ENCODE measurements at regions not wholly inside any gene's neighbourhood (a gene's known extent, or its start where the extent isn't known, plus 50 kb on each side); places are given as distances from the start of the nearest gene placed in this dataset.

- Histone ChIP-seq H3K27ac (no peak overlapping the region), H3K4me1 (ENCODE audit: control insufficient read depth in 1 of 2, low read depth in 2 of 2) (no peaks in the 10 kb centered on the region), H3K4me3 (no peak overlapping the region), H3K36me3 (no peaks in the 10 kb centered on the region), H3K9me3 (no peaks in the 10 kb centered on the region), H3K27me3 (replicated peaks; ENCODE audit: insufficient read depth) (no peaks in the 10 kb centered on the region)
- no peak for DNase-seq (ENCODE audit: low spot score)
- no peak for ATAC-seq (ENCODE audit: insufficient number of reproducible peaks, low FRiP score, low read depth)
- TF ChIP-seq CTCF (IDR thresholded peaks at IDR 0.05): no peak
Measured at GRCh38 chr13:59345311-59345710, 818.4 kb downstream of the DIAPH3 start.

- no peak overlapping the region for H3K27ac ChIP-seq
- H3K4me1 ChIP-seq (ENCODE audit: control insufficient read depth in 1 of 2, low read depth in 2 of 2): no peaks in the 10 kb centered on the region
- no peak for ATAC-seq (ENCODE audit: insufficient number of reproducible peaks, low FRiP score, low read depth)
Measured at GRCh38 chr13:59346999-59347723, 816.6 kb downstream of the DIAPH3 start.

GRCh38 chr13:59348617-59349016 is 815.1 kb downstream of the DIAPH3 start:
- Histone ChIP-seq H3K27ac (no peak overlapping the region), H3K9me3 (no peaks in the 10 kb centered on the region), H3K36me3 (no peaks in the 10 kb centered on the region), H3K4me1 (ENCODE audit: control insufficient read depth in 1 of 2, low read depth in 2 of 2) (no peaks in the 10 kb centered on the region), H3K4me3 (no peak overlapping the region), H3K27me3 (replicated peaks; ENCODE audit: insufficient read depth) (no peaks in the 10 kb centered on the region)
- ATAC-seq (ENCODE audit: insufficient number of reproducible peaks, low FRiP score, low read depth): no peak
- TF ChIP-seq CTCF (IDR thresholded peaks at IDR 0.05): no peak
- no peak for DNase-seq (ENCODE audit: low spot score)

More at GRCh38 chr13:59346999-59347723, 816.6 kb downstream of the DIAPH3 start:
- no peak overlapping the region for H3K4me3 ChIP-seq
- no peaks in the 10 kb centered on the region for H3K36me3 ChIP-seq
- H3K27me3 ChIP-seq (replicated peaks; ENCODE audit: insufficient read depth): no peaks in the 10 kb centered on the region
- no peak for DNase-seq (ENCODE audit: low spot score)
- no peak for TF ChIP-seq CTCF (IDR thresholded peaks at IDR 0.05)
- H3K9me3 ChIP-seq: no peaks in the 10 kb centered on the region

- no peaks in the 10 kb centered on the region for H3K36me3 ChIP-seq
- no peaks in the 10 kb centered on the region for H3K9me3 ChIP-seq
- no peak overlapping the region for H3K27ac ChIP-seq
- no peak for ATAC-seq (ENCODE audit: insufficient number of reproducible peaks, low FRiP score, low read depth)
- no peak for TF ChIP-seq CTCF (IDR thresholded peaks at IDR 0.05)
- no peak overlapping the region for H3K4me3 ChIP-seq
- no peaks in the 10 kb centered on the region for H3K27me3 ChIP-seq (replicated peaks; ENCODE audit: insufficient read depth)
- H3K4me1 ChIP-seq (ENCODE audit: control insufficient read depth in 1 of 2, low read depth in 2 of 2): no peaks in the 10 kb centered on the region
- no peak for DNase-seq (ENCODE audit: low spot score)
Measured at GRCh38 chr13:59352600-59352999, 811.1 kb downstream of the DIAPH3 start.

- no peak for DNase-seq (ENCODE audit: low spot score)
- TF ChIP-seq CTCF (IDR thresholded peaks at IDR 0.05): no peak
- Histone ChIP-seq H3K27me3 (replicated peaks; ENCODE audit: insufficient read depth) (no peaks in the 10 kb centered on the region), H3K27ac (no peak overlapping the region), H3K4me3 (no peak overlapping the region), H3K9me3 (no peaks in the 10 kb centered on the region), H3K36me3 (no peaks in the 10 kb centered on the region), H3K4me1 (ENCODE audit: control insufficient read depth in 1 of 2, low read depth in 2 of 2) (no peaks in the 10 kb centered on the region)
- no peak for ATAC-seq (ENCODE audit: insufficient number of reproducible peaks, low FRiP score, low read depth)
Measured at GRCh38 chr13:59354665-59355369, 808.9 kb downstream of the DIAPH3 start.

All from thoracic aorta (tissue), 2 donors.